Osteoblast (primary cell): ENCODE measurements at regions not wholly inside any gene's neighbourhood (a gene's known extent, or its start where the extent isn't known, plus 50 kb on each side); places are given as distances from the start of the nearest gene placed in this dataset.

Source experiments
- DNase-seq: peaks from one replicate; pipeline ENCODE4 v3.0.0; 2011; ENCODE audit warnings: low spot score, mixed read lengths; ENCODE audit not compliant: insufficient read length; ENCODE audit errors: missing footprints
- H2AFZ ChIP-seq: 2 replicates; pipeline ENCODE4 v1.6.0; 2011; ENCODE audit warnings: mild to moderate bottlenecking, low read length
- H3K27ac ChIP-seq: 2 replicates; pipeline ENCODE4 v1.5.1; 2011; ENCODE audit warnings: mild to moderate bottlenecking, low read depth, low read length, moderate library complexity
- H3K27me3 ChIP-seq: 2 replicates; pipeline ENCODE4 v1.6.0; 2012; ENCODE audit warnings: mild to moderate bottlenecking, control low read depth, inconsistent platforms, low read length, moderate library complexity; ENCODE audit not compliant: insufficient read depth
- H3K36me3 ChIP-seq: 2 replicates; pipeline ENCODE4 v1.5.1; 2011; ENCODE audit warnings: mild to moderate bottlenecking, low read length, control low read depth, moderate library complexity; ENCODE audit not compliant: insufficient read depth
- H3K4me1 ChIP-seq: 2 replicates; pipeline ENCODE4 v1.5.1; 2011; ENCODE audit warnings: mild to moderate bottlenecking, low read length, control low read depth, moderate library complexity; ENCODE audit not compliant: insufficient read depth
- H3K4me2 ChIP-seq: 2 replicates; pipeline ENCODE4 v1.6.0; 2011; ENCODE audit warnings: mild to moderate bottlenecking, low read length; ENCODE audit not compliant: insufficient read depth
- H3K4me3 ChIP-seq: fragments of 200-600 bp; sonication (generic); 3 replicates; pipeline ENCODE4 v1.5.1; 2012; ENCODE audit warnings: mild to moderate bottlenecking, low read length, inconsistent platforms; ENCODE audit not compliant: insufficient read depth
- H3K79me2 ChIP-seq: 2 replicates; pipeline ENCODE4 v1.6.0; 2012; ENCODE audit warnings: mild to moderate bottlenecking, low read length, control low read depth, inconsistent platforms; ENCODE audit not compliant: insufficient read depth
- H3K9me3 ChIP-seq: 2 replicates; pipeline ENCODE4 v1.5.1; 2011; ENCODE audit warnings: low read depth, low read length, control low read depth
- H4K20me1 ChIP-seq: 2 replicates; pipeline ENCODE4 v1.6.0; 2012; ENCODE audit warnings: mild to moderate bottlenecking, low read length, control low read depth; ENCODE audit not compliant: insufficient read depth
- CTCF ChIP-seq: IDR thresholded peaks from 2 replicates; pipeline ENCODE4 v1.5.1; 2011; ENCODE audit warnings: mild to moderate bottlenecking, low read depth, low read length, moderate library complexity; ENCODE audit errors: extremely low read depth

DNA sequence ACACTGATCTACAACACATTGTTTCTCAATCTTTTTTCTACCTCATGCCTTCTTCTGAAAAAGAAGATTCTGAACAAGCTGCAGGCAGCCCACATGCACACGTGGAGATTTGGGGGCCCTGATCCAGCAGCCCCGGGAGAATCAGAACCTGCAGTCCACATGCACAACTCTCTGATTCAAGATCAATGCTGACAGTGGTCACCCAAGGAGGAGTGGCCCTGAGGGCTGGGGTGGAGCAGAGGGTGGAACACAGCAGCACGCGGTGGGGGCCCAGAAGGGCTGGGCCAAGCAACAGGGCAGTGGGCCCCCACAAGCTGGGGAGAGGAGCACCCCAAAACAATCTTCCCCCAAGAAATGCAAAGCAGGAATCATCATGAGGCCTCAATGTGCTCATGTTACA lies 202.1 kb upstream of the NSMCE3 start:
- Histone ChIP-seq H3K27me3 (no peaks in the 10 kb centered on the region), H2AFZ (no peak overlapping the region), H3K27ac (no peak overlapping the region), H3K36me3 (no peaks in the 10 kb centered on the region), H3K4me3 (no peak overlapping the region), H3K4me2 (no peak overlapping the region), H3K79me2 (no peaks in the 10 kb centered on the region), H4K20me1 (no peaks in the 10 kb centered on the region), H3K4me1 (no peaks in the 10 kb centered on the region), H3K9me3 (no peaks in the 10 kb centered on the region)
- no peak for DNase-seq
- TF ChIP-seq CTCF = no peak

DNA sequence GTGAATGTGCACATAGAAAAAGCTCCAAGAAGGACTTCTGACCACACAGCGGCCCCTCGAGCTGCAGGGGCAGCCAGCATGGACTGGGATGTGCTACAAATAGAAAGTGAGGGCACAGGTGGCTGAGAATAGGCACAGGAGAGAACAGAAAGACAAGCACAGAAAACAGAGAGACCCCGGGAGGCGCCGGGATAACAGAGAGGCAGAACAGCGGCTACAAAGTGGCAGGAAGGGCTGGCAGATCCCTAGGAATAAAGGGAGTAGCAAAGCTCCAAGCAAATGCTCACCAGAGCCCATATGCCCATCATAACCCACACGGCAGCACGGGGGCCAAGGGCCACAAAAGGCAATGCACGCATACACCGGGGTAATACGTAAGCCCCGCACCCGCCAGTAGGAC lies 201.7 kb upstream of the NSMCE3 start:
- Histone ChIP-seq H3K4me1 (no peaks in the 10 kb centered on the region), H3K79me2 (no peaks in the 10 kb centered on the region), H3K9me3 (no peaks in the 10 kb centered on the region), H2AFZ (no peak overlapping the region), H3K27me3 (no peaks in the 10 kb centered on the region), H3K27ac (no peak overlapping the region), H3K4me2 (no peak overlapping the region), H3K4me3 (no peak overlapping the region), H4K20me1 (no peaks in the 10 kb centered on the region), H3K36me3 (no peaks in the 10 kb centered on the region)
- no peak for TF ChIP-seq CTCF
- no peak for DNase-seq

GRCh38 chr15:29470794-29471193 lies 201.2 kb upstream of the NSMCE3 start:
- no peaks in the 10 kb centered on the region for H4K20me1 ChIP-seq
- no peak overlapping the region for H3K4me3 ChIP-seq
- no peaks in the 10 kb centered on the region for H3K79me2 ChIP-seq
- no peaks in the 10 kb centered on the region for H3K4me1 ChIP-seq
- H2AFZ ChIP-seq = no peak overlapping the region
- H3K27me3 ChIP-seq = no peaks in the 10 kb centered on the region
- H3K9me3 ChIP-seq = no peaks in the 10 kb centered on the region
- no peak overlapping the region for H3K4me2 ChIP-seq
- no peak for TF ChIP-seq CTCF
- no peaks in the 10 kb centered on the region for H3K36me3 ChIP-seq
- DNase-seq = no peak
- no peak overlapping the region for H3K27ac ChIP-seq

DNA sequence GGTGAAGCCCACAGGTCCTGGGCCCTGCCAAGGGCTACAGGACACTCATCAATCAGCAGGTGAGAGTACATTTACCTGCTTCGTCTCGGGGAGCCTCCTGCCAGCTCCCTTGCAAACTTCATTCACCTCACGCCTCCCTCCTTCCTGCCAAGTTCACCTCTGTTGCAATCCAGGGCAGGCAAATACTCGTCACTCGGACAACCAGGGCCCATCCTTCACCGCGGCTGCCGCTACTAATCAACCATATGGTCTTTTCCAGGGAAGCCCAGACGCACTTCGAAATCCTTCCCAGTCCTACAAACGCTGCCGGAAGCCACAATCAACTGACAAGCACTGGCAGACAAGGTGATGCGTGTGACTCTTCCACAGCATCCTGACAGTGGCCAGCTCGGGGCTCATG lies 200.7 kb upstream of the NSMCE3 start:
- Histone ChIP-seq H3K4me3 (no peak overlapping the region), H3K4me1 (no peaks in the 10 kb centered on the region), H3K9me3 (no peaks in the 10 kb centered on the region), H4K20me1 (no peaks in the 10 kb centered on the region), H3K27ac (no peak overlapping the region), H3K4me2 (no peak overlapping the region), H3K27me3 (no peaks in the 10 kb centered on the region), H3K79me2 (no peaks in the 10 kb centered on the region), H2AFZ (no peak overlapping the region), H3K36me3 (no peaks in the 10 kb centered on the region)
- TF ChIP-seq CTCF = no peak
- no peak for DNase-seq
